GM21576 (cell line): ENCODE measurements at regions not wholly inside any gene's neighbourhood (a gene's known extent, or its start where the extent isn't known, plus 50 kb on each side); places are given as distances from the start of the nearest gene placed in this dataset.

Experiments
- ATAC-seq: cut with Tn5 transposase; IDR thresholded peaks from one replicate; pipeline ENCODE4 v1.9.1; 2021; ENCODE audit warnings: mild to moderate bottlenecking, moderate library complexity; ENCODE audit not compliant: unreplicated experiment

DNA sequence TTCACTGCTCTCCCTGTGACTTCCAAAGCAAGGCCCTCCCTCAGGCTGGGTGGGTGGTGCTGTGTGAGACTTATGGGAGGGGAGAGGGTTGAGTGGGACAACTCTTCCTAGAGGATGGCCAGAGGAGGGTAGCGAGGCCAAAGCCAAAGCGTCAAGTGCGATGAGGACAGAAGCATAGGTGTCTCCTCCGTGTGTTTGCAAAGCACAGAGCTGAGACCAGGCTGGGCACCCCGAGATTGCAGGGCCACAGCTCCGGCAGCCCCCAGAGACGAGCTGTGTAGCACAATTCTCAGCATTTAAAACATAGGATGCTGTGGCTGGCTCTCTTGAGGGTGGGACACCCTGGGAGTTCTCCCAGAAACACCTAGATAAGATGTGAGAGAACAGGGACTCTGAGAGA, 1374.5 kb downstream of the BRD1 start:
- ATAC-seq, result no peak

- no peak for ATAC-seq
These were observed 1374.9 kb downstream of the BRD1 start for GRCh38 chr22:48452766-48453165.

DNA sequence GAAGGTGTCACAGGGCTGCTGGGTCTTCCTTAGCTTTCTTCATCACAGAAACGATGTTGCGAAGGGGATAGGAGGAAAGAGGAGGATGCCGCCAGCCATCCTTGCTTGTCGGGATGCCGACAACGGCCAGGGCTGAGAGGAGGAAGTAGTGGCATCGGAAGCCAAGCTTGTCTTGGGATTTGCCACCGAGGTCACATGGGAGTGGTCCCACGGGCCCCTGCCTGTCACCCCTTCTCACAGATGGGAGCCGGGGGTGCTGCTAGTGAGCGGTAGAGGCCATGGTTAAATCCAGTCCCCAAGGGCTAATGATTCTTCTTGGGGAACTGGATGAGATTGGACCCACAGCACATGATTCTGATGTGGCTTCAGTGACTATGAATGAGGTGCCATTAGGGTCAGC, 1375.8 kb downstream of the BRD1 start:
- no peak for ATAC-seq

DNA sequence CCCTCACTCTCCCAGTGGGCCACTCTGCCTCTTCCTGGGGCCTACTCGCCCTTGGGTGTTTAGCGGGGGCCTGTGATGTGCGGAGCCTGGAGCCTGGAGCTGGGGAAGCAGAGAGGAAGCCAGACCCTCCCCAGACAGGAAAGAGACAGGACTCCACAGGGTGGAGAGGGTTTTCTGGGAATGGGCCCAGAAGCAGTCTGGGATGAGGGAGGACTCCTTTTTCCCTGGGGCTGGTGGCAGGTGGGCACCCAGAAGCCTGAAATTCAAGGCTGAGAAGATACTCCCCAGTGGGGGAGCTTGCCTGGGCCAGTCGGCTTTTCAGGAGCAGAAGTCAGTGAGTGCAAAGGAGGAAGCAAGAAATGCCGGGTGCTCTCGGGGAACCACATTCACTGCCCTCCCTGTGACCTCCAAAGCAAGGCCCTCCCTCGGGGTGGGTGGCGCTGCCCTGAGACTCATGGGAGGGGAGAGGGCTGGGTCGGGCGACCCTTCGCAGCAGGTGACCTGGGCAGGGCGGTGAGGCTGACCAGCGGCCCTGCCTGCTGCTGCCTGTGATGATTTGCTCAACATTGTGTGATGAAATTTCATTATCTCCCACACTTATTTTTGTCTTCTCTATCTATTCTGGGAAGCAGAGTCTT, 1377.4 kb downstream of the BRD1 start:
- no peak for ATAC-seq

- no peak for ATAC-seq
These were observed 1378.0 kb downstream of the BRD1 start for GRCh38 chr22:48449466-48450187.

DNA sequence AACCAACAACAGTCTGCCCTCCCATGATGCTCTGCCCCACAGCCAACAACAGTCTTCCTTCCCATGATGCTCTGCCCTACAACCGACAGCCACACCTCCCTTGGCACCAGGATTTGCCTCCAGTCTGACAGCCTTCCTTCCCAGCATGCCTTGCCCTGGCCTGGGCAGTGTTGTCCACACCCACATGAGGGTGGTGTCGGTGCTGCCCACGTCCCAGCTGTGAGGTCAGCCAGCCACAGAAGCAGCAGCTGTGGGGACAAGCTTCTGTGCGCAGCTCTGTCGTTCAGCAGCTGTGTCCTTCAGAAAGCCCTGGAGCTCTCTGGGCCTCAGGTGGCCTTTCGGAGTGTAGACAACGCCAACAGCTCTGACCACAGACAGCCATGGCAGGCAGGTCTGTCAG, 1378.9 kb downstream of the BRD1 start:
- ATAC-seq, result no peak

DNA sequence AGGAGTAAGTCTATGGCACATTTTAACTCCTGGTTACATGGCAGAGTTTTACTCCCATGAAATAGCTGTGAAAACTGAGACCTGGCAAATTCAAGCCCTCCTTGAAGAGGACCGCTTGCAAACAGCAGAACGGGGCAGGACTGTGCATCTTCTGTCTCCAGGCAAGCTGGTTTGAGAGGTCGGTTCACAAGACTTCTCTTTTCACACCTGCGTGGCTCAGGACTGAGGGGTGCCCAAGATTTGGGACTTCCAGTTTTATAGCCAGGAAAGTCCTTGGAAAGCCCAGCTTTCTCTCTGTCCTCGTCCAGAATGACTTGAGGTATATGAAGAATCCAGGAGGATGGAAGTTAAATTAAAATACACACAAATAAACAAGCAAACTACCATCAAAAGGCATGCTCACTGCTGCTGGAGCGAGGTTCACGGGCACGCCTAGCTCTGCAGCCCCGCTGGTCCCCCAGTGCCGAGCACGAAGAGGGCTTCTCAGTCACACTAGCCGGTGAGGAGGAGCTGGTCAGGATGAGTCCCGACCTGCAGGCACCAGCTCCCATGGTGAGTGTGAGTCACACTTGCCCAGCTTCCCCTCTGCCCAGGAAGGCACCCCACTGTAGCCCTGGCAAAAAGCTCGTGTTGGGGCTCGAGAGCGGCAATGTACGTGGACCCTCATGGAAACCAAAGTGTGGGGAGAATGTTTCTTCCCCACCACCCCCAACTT, 1382.4 kb downstream of the BRD1 start:
- no peak for ATAC-seq

DNA sequence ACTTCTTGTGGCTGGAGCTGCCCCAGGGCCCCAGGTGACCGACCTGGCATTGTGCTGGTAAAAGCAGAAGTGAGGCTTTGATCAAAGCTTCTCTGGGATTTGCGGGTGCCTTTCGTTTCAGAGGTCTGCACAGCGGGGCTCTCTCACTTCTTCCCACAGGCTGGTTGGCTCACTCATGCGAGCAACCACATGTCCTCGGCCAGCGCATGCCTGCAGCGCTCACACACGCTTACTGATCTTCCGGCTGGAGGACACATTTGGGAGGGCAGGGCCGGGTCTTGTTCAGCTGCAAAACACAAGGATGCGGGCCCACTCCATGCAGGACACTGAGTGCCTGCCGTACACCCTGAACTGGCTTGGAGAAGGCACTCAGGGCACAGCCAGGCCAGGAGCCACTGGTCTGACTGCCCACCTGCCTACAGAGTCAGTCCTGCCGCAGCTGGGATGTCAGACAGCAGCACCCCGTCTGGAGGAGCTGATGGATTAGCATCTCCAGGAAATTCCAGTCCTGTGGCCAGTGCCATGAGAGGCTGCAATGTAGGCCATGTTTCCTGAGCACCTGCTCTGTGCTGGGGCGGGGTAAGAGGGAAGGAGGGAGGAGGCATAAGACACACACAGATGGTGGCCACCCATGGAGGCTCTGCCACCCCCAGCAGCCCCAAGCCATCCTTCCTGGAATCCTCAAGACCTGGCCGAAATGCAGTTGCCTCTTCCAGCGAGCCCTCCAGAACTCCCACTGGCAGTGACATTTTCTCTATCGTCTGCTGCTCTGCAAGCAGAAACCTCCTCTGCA, 1383.2 kb downstream of the BRD1 start:
- peak; percentile 77 for ATAC-seq

- no peak for ATAC-seq
These were observed 1384.0 kb downstream of the BRD1 start for GRCh38 chr22:48443680-48444079.

- ATAC-seq, result no peak
These were observed 1385.0 kb downstream of the BRD1 start for GRCh38 chr22:48442663-48443062.

- no peak for ATAC-seq
These were observed 1386.2 kb downstream of the BRD1 start for GRCh38 chr22:48441553-48441850.

DNA sequence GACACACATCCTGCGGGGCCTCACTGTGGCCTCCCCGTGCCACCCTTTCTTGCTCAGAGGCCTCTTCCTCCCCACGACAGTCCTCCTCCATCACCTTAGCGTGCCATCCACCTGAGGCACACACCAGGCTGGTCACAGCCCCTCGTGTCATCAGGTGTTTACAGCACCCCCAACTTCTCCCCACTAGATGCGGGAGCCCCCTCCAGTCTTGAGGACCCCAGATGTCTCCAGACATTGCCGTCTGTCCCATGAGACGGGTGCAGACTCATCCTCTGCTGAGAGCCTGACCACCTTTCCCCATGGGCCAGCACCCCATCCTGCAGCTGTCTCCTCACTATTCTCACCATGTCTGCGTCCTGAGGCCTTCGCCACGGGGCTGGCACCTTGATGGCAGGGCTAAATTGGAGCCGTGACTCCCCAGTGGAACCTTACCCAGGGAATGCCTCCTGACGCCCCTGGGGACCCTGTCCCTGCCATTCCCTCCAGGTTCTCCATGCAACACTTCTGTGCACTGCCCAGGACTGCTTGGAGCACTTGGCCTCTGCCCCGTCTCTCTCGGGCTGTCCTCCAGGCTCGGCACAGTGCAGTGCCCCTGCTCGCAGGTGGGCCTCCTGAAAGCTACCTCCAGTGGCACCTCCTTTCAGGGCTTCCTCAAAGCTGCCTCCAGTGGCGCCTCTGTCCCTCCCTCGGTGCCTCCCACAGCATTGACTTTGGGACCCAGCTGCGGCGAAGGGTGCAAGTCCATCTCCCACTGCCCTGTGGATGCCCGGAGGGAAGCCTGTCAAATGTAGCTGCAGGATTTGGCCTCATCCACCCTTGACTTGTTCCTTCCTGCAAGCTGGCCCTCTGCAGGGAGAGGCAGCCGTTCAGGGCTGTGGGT, 1386.8 kb downstream of the BRD1 start:
- ATAC-seq, result no peak

DNA sequence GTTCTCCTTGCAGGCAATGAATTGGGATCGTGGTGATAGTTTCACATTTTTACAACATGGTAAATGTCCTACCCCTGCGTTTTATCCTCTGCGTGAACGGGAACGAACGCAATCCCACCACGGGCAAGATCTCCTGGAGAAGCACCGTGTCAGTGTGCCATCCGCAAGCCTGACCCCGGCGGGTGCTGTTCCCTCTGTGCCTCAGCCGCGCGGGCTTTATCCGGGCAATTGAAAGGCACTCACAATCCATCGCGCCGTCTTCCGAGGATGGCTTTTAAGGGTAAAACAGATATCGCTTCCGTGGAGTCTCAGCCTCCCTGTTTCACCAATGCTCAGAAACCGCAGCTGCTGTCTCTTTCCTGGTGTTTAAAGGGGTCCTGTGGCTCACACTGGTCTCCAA, 1387.5 kb downstream of the BRD1 start:
- ATAC-seq, result no peak

DNA sequence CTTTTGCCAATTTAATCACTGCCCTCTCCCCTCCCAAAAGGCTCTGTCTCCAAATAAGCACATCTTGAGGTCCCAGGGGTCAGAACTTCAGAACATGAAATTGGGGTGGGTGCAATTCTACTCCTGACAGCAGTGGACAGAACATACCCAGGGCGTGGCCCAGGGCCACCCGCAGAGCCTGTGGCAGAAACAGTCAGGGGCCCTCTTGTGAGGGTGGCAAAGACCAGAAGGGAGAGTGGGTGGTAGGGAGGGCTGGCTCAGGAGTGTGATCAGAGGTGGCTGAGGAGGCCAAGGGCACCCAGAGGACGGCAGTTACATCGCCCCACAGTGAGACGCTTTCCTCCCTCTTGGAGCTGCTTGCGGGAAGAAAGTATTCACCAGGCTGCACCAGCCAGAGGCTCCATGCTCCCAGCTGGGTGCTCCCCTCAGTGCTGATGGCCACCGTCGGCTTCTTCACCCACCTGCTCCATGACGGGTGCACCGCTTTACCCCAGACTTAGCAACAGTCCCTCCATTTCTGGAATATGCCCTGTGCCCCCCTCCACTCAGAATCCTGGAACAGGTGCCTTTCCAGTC, 1388.0 kb downstream of the BRD1 start:
- ATAC-seq, result no peak

DNA sequence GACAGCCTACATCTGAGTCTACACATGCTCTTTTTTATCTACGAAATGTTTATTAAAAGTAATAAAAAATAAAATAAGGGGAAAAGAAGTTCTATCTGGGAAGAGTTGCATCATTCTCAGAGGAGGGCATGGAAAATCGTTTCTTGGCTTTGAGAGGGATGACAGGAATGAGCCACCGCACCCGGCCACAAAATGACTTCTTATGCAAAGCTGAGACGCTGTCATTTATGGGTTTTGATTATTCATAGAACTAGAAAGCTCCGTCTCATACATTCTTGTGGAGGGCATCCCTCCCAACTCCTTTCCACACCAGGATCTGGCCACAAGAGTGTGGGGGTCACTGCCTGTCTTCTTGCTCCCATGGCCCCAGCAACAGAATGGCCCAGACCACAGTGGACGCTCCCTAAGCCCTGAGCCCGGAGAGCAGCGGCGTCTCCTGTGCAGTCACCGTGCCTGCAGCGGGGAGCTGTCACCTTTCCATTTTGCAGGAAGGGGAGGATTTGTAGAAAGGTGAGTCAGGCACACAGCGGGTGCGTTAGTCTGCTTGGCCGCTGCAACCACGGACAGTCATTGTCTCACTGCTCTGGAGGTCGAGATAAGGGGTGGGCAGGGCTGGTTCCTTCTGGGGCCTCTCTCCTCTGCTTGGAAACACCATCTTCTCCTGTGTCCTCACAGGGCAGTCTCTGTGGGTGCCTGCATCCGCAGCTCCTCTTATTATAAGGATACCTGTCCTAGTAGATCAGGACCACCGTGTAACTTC, 1388.7 kb downstream of the BRD1 start:
- ATAC-seq, result no peak

GRCh38 chr22:48438096-48438495, 1389.6 kb downstream of the BRD1 start:
- no peak for ATAC-seq

- no peak for ATAC-seq
These were observed 1391.3 kb downstream of the BRD1 start for GRCh38 chr22:48436201-48436931.

DNA sequence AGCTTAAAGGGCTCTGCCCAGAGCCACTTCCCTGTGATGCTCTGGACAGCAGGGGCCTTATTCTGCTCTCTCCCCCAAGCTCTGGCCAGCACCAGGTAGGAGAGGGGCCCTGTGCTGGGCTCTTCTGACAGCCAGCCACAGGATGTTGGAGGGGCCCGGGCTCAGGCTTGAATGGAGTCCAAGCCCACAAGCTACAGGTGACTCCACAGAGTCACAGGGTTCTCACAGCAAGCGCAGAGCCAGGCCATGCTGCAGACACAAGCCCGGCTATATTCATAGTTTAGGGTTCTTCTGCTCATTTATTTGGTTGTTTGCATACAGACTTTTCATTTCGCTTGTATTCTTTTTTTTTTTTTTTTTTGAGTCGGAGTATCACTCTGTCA, 1392.8 kb downstream of the BRD1 start:
- no peak for ATAC-seq
